ENCODE measurements at regions not wholly inside any gene's neighbourhood (a gene's known extent, or its start where the extent isn't known, plus 50 kb on each side); places are given as distances from the start of the nearest gene placed in this dataset.

DNA sequence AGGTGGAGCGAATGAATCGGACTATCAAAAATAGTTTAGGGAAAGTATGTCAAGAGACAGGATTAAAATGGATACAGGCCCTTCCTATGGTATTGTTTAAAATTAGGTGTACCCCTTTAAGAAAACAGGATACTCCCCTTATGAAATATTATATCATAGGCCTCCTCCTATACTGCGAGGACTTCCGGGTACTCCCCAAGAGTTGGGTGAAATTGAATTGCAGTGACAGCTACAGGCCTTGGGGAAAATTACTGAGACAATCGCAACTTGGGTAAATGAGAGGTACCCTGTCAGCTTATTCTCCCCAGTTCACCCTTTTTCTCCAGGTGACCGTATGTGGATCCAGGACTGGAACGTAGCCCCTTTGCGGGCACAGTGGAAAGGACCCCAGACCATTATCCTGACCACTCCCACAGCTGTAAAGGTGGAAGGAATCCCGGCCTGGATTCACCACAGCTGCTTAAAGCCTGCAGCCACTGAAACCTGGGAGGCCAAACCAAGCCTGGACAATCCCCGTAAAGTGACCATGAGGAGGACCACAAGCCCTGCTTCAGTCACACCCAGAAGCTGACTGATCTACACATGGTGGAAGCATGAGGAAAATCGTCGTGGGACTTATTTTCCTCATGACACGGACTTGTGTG, 1138.1 kb downstream of the ARAP2 start:
- Histone ChIP-seq H3K27ac (no peak overlapping the region), H3K4me3 (no peak overlapping the region)
- DNase-seq (ENCODE audit: low spot score): no peak
- TF ChIP-seq, protein P1, sequence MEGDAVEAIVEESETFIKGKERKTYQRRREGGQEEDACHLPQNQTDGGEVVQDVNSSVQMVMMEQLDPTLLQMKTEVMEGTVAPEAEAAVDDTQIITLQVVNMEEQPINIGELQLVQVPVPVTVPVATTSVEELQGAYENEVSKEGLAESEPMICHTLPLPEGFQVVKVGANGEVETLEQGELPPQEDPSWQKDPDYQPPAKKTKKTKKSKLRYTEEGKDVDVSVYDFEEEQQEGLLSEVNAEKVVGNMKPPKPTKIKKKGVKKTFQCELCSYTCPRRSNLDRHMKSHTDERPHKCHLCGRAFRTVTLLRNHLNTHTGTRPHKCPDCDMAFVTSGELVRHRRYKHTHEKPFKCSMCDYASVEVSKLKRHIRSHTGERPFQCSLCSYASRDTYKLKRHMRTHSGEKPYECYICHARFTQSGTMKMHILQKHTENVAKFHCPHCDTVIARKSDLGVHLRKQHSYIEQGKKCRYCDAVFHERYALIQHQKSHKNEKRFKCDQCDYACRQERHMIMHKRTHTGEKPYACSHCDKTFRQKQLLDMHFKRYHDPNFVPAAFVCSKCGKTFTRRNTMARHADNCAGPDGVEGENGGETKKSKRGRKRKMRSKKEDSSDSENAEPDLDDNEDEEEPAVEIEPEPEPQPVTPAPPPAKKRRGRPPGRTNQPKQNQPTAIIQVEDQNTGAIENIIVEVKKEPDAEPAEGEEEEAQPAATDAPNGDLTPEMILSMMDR (IDR thresholded peaks at IDR 0.05): no peak

GRCh38 chr4:35124106-35124505, 1120.2 kb downstream of the ARAP2 start:
- no peak overlapping the region for H3K4me3 ChIP-seq
- no peak overlapping the region for H3K27ac ChIP-seq
- no peak for DNase-seq (ENCODE audit: low spot score)
- TF ChIP-seq, protein P1 (IDR thresholded peaks at IDR 0.05): no peak

- no peak overlapping the region for H3K27ac ChIP-seq
- DNase-seq (ENCODE audit: low spot score): no peak
- H3K4me3 ChIP-seq: no peak overlapping the region
- TF ChIP-seq, protein P1 (IDR thresholded peaks at IDR 0.05): no peak
Observed at GRCh38 chr4:35125995-35126712, 1118.2 kb downstream of the ARAP2 start.

- no peak overlapping the region for H3K27ac ChIP-seq
- DNase-seq (ENCODE audit: low spot score): no peak
- no peak overlapping the region for H3K4me3 ChIP-seq
- TF ChIP-seq, protein P1 (IDR thresholded peaks at IDR 0.05): no peak
Observed at GRCh38 chr4:35138449-35138848, 1105.9 kb downstream of the ARAP2 start.

DNA sequence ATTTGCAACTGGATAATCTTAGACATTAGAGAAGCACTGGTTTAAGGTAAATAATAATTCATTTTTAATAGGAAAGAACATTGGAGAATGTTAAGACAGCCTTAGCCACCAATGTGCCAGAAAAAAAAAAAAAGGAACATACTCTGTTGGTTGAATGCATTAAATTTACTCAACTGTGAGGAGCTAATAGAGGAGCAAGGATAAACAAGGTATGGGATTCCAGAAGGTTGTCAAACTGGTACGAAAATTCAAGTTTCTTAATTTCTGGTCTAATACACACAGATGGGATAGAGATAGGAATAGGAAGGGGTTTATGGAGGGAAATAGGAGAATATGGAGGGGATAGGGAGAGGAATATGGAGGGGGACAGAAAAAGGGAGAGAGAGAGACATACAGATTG, 1096.6 kb downstream of the ARAP2 start:
- Histone ChIP-seq H3K27ac (no peak overlapping the region), H3K4me3 (no peak overlapping the region)
- DNase-seq (ENCODE audit: low spot score): no peak
- TF ChIP-seq, protein P1 (IDR thresholded peaks at IDR 0.05): no peak

DNA sequence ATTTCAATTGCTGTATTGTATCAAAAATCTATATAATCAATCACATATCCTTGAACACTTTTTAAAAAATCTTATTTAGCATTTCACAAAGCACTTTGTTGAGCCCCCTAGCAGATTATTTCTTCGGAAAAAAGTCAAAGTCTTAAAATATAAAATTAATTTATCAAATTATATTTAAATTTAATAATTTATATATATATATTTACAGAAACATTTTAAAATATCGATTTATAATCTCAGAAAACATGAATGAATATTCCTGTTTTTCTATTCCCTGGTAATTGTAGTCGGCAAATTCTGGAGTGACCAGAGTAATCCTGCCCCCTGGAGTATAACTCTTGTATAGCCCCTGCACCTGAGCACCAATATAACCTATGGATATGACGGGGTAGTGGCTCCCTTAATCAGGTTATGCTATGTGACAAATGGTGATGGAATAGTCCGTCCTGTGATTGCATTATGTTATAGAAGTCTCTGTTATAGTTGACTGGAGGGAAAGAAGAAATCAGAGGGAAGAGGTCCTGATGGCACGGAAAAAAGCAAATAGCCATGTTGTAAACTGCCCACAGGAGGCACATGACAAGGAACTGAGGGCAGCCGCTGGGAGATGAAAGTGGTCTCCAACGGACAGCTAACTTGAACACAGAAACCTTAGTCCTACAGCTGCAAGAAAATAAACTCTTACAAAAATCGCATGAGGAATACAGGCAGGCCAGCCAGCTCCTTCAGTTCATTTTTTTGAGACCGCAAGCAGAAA, 1092.3 kb downstream of the ARAP2 start:
- H3K27ac ChIP-seq: no peak overlapping the region
- TF ChIP-seq, protein P1 (IDR thresholded peaks at IDR 0.05): no peak
- H3K4me3 ChIP-seq: no peak overlapping the region
- DNase-seq (ENCODE audit: low spot score): no peak
